WTC11 (cell line): ENCODE measurements at regions not wholly inside any gene's neighbourhood (a gene's known extent, or its start where the extent isn't known, plus 50 kb on each side); places are given as distances from the start of the nearest gene placed in this dataset.

Source experiments
- ATAC-seq: fragments of 200-7000 bp; cut with Tn5 transposase; 2 replicates; pipeline ENCODE4 v1.10.0; 2021; ENCODE audit warnings: mild to moderate bottlenecking, moderate library complexity
- CTCF ChIA-PET: fragments of 300-600 bp; sonication (Branson Sonifier 250); formaldehyde crosslinking; loops from one replicate; lab custom pipeline; 2021; ENCODE audit warnings: antibody characterized with exemption; lab: Charles Lee
- POLR2A ChIA-PET: fragments of 350-600 bp; sonication (Branson Sonifier 250); formaldehyde crosslinking; loops from one replicate; lab custom pipeline; 2021; ENCODE audit warnings: antibody characterized with exemption; lab: Charles Lee
- DNase-seq: peaks from one replicate; pipeline ENCODE4 v3.0.0; 2021; ENCODE audit warnings: low spot score
- H3K27ac Mint-ChIP-seq: 2 replicates; pipeline ENCODE4 v1.8.0; 2021; ENCODE audit warnings: mixed read lengths
- H3K27me3 Mint-ChIP-seq: 2 replicates; pipeline ENCODE4 v1.8.0; 2021; ENCODE audit warnings: low read depth, mild to moderate bottlenecking, moderate library complexity, mixed read lengths
- H3K36me3 Mint-ChIP-seq: 2 replicates; pipeline ENCODE4 v1.8.0; 2021; ENCODE audit warnings: mixed read lengths
- H3K4me1 Mint-ChIP-seq: 2 replicates; pipeline ENCODE4 v1.8.0; 2022; ENCODE audit warnings: mixed read lengths
- H3K4me3 Mint-ChIP-seq: 2 replicates; pipeline ENCODE4 v1.8.0; 2021; ENCODE audit warnings: mild to moderate bottlenecking, moderate library complexity, mixed read lengths
- H3K9me3 Mint-ChIP-seq: 2 replicates; pipeline ENCODE4 v1.8.0; 2021; ENCODE audit warnings: mixed read lengths
- AFF4 ChIP-seq: sonication (generic); formaldehyde crosslinking; IDR thresholded peaks from 2 replicates; pipeline ENCODE4 v1.8.1; 2023; ENCODE audit warnings: mild to moderate bottlenecking, missing genetic modification reagents, borderline replicate concordance
- AR ChIP-seq: fragments of 250-450 bp; sonication (Bioruptor Pico); IDR thresholded peaks from 2 replicates; pipeline ENCODE4 v1.9.0; 2021; ENCODE audit warnings: mild to moderate bottlenecking
- ATF3 ChIP-seq: sonication (generic); formaldehyde crosslinking; conservative IDR thresholded peaks from 2 replicates; pipeline ENCODE4 v1.8.1; 2022; ENCODE audit warnings: mild to moderate bottlenecking, missing genetic modification reagents
- ESRRA ChIP-seq: sonication (generic); formaldehyde crosslinking; IDR thresholded peaks from 2 replicates; pipeline ENCODE4 v1.8.1; 2022; ENCODE audit warnings: mild to moderate bottlenecking, missing genetic modification reagents, borderline replicate concordance
- GABPB1 ChIP-seq: sonication (generic); formaldehyde crosslinking; IDR thresholded peaks from 2 replicates; pipeline ENCODE4 v1.8.1; 2023; ENCODE audit warnings: mild to moderate bottlenecking, missing genetic modification reagents
- HMGXB4 ChIP-seq: sonication (generic); formaldehyde crosslinking; IDR thresholded peaks from 2 replicates; pipeline ENCODE4 v1.8.1; 2023; ENCODE audit warnings: mild to moderate bottlenecking, moderate library complexity, missing genetic modification reagents
- IRF2 ChIP-seq: sonication (generic); formaldehyde crosslinking; IDR thresholded peaks from 2 replicates; pipeline ENCODE4 v1.8.0; 2022; ENCODE audit warnings: low read depth, missing genetic modification reagents, borderline replicate concordance
- NFYB ChIP-seq: sonication (generic); formaldehyde crosslinking; conservative IDR thresholded peaks from 2 replicates; pipeline ENCODE4 v1.8.0; 2022; ENCODE audit warnings: low read depth, missing genetic modification reagents
- PREB ChIP-seq: sonication (generic); formaldehyde crosslinking; IDR thresholded peaks from 2 replicates; pipeline ENCODE4 v1.8.1; 2022; ENCODE audit warnings: mild to moderate bottlenecking, missing genetic modification reagents, moderate library complexity, borderline replicate concordance
- SMAD3 ChIP-seq: sonication (generic); formaldehyde crosslinking; IDR thresholded peaks from 2 replicates; pipeline ENCODE4 v1.8.0; 2022; ENCODE audit warnings: missing genetic modification reagents, mild to moderate bottlenecking, borderline replicate concordance
- SP1 ChIP-seq: sonication (generic); formaldehyde crosslinking; conservative IDR thresholded peaks from 2 replicates; pipeline ENCODE4 v1.8.1; 2022; ENCODE audit warnings: missing genetic modification reagents
- TCF7 ChIP-seq: sonication (generic); formaldehyde crosslinking; IDR thresholded peaks from 2 replicates; pipeline ENCODE4 v1.8.0; 2022; ENCODE audit warnings: mild to moderate bottlenecking, low read depth, missing genetic modification reagents, moderate library complexity
- TEAD4 ChIP-seq: sonication (generic); formaldehyde crosslinking; IDR thresholded peaks from 2 replicates; pipeline ENCODE4 v1.8.0; 2022; ENCODE audit warnings: mild to moderate bottlenecking, missing genetic modification reagents
- ZNF396 ChIP-seq: fragments of 250-450 bp; sonication (Bioruptor Pico); IDR thresholded peaks from 2 replicates; pipeline ENCODE4 v1.8.0; 2021; ENCODE audit warnings: mild to moderate bottlenecking, moderate library complexity, borderline replicate concordance
- ZNF671 ChIP-seq: fragments of 250-450 bp; sonication (Bioruptor Pico); IDR thresholded peaks from 2 replicates; pipeline ENCODE4 v1.8.0; 2021; ENCODE audit warnings: mild to moderate bottlenecking
- TF ChIP-seq, protein P1 (sequence below): fragments of 250-450 bp; sonication (Bioruptor Pico); IDR thresholded peaks from 2 replicates; pipeline ENCODE4 v1.9.0; 2021; ENCODE audit warnings: mild to moderate bottlenecking, borderline replicate concordance
- TF ChIP-seq, protein P2 (sequence below): fragments of 200-600 bp; IDR thresholded peaks from 2 replicates; pipeline ENCODE4 v1.8.0; 2022; ENCODE audit warnings: antibody characterized with exemption
- TF ChIP-seq, protein P3 (sequence below): sonication (generic); formaldehyde crosslinking; IDR thresholded peaks from 2 replicates; pipeline ENCODE4 v1.8.0; 2022; ENCODE audit warnings: mild to moderate bottlenecking, missing genetic modification reagents

DNA sequence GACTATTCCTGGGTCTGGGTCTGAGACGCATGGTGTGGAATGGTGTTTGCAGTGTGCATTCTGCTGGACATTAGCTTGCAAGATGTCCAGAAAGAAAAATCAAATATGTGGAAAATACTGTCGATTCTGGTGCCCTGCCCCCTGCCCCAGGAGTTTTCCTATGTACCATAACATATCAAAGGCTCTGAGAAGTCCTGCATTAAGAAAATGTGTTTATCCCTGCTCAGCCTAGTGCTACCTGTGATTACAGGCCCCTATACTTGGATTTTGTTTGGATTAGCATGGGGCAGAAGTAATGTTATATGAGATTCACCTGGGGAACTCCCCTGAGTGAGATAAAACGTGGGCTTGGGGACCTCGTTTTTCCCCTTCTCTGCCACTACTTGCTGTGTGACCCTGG lies 325.0 kb downstream of the CBLN1 start (continued):
- TF ChIP-seq, protein P1, sequence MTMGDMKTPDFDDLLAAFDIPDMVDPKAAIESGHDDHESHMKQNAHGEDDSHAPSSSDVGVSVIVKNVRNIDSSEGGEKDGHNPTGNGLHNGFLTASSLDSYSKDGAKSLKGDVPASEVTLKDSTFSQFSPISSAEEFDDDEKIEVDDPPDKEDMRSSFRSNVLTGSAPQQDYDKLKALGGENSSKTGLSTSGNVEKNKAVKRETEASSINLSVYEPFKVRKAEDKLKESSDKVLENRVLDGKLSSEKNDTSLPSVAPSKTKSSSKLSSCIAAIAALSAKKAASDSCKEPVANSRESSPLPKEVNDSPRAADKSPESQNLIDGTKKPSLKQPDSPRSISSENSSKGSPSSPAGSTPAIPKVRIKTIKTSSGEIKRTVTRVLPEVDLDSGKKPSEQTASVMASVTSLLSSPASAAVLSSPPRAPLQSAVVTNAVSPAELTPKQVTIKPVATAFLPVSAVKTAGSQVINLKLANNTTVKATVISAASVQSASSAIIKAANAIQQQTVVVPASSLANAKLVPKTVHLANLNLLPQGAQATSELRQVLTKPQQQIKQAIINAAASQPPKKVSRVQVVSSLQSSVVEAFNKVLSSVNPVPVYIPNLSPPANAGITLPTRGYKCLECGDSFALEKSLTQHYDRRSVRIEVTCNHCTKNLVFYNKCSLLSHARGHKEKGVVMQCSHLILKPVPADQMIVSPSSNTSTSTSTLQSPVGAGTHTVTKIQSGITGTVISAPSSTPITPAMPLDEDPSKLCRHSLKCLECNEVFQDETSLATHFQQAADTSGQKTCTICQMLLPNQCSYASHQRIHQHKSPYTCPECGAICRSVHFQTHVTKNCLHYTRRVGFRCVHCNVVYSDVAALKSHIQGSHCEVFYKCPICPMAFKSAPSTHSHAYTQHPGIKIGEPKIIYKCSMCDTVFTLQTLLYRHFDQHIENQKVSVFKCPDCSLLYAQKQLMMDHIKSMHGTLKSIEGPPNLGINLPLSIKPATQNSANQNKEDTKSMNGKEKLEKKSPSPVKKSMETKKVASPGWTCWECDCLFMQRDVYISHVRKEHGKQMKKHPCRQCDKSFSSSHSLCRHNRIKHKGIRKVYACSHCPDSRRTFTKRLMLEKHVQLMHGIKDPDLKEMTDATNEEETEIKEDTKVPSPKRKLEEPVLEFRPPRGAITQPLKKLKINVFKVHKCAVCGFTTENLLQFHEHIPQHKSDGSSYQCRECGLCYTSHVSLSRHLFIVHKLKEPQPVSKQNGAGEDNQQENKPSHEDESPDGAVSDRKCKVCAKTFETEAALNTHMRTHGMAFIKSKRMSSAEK (CRISPR knock-in tag) = no peak
- no peak for TF ChIP-seq SP1 (CRISPR knock-in tag)

GRCh38 chr16:48955837-48956236 lies 325.8 kb downstream of the CBLN1 start:
- Mint-ChIP-seq H3K4me3 (no peak overlapping the region), H3K27ac (no peak overlapping the region), H3K9me3 (peaks cover 5% of the 10 kb centered on the region), H3K27me3 (peaks cover 33% of the 10 kb centered on the region), H3K4me1 (no peaks in the 10 kb centered on the region), H3K36me3 (no peaks in the 10 kb centered on the region)
- DNase-seq (no peak), ATAC-seq (no peak)
- no peak for TF ChIP-seq NFYB (CRISPR knock-in tag)
- TF ChIP-seq ZNF396 (CRISPR knock-in tag) = no peak
- TF ChIP-seq IRF2 (CRISPR knock-in tag) = no peak
- TF ChIP-seq ZNF671 = no peak
- no peak for TF ChIP-seq SMAD3 (CRISPR knock-in tag)
- TF ChIP-seq TEAD4 = no peak
- TF ChIP-seq, protein P2, sequence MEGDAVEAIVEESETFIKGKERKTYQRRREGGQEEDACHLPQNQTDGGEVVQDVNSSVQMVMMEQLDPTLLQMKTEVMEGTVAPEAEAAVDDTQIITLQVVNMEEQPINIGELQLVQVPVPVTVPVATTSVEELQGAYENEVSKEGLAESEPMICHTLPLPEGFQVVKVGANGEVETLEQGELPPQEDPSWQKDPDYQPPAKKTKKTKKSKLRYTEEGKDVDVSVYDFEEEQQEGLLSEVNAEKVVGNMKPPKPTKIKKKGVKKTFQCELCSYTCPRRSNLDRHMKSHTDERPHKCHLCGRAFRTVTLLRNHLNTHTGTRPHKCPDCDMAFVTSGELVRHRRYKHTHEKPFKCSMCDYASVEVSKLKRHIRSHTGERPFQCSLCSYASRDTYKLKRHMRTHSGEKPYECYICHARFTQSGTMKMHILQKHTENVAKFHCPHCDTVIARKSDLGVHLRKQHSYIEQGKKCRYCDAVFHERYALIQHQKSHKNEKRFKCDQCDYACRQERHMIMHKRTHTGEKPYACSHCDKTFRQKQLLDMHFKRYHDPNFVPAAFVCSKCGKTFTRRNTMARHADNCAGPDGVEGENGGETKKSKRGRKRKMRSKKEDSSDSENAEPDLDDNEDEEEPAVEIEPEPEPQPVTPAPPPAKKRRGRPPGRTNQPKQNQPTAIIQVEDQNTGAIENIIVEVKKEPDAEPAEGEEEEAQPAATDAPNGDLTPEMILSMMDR = no peak
- no peak for TF ChIP-seq AFF4 (CRISPR knock-in tag)
- TF ChIP-seq GABPB1 = no peak
- TF ChIP-seq TCF7 (CRISPR knock-in tag) = no peak
- no peak for TF ChIP-seq ATF3 (CRISPR knock-in tag)
- TF ChIP-seq, protein P3, sequence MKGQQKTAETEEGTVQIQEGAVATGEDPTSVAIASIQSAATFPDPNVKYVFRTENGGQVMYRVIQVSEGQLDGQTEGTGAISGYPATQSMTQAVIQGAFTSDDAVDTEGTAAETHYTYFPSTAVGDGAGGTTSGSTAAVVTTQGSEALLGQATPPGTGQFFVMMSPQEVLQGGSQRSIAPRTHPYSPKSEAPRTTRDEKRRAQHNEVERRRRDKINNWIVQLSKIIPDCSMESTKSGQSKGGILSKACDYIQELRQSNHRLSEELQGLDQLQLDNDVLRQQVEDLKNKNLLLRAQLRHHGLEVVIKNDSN (CRISPR knock-in tag) = no peak
- TF ChIP-seq PREB (CRISPR knock-in tag) = no peak
- no peak for TF ChIP-seq AR
- no peak for TF ChIP-seq HMGXB4 (CRISPR knock-in tag)
- no peak for TF ChIP-seq ESRRA (CRISPR knock-in tag)
- ChIA-PET POLR2A (no interaction called here), CTCF (interaction anchor here (1.1 kb wide), 1 partner anchor 92 kb away, joined by 3 read pairs; no protein-coding TSS in a partner anchor)
